H9 (cell line): ENCODE measurements at regions not wholly inside any gene's neighbourhood (a gene's known extent, or its start where the extent isn't known, plus 50 kb on each side); places are given as distances from the start of the nearest gene placed in this dataset.

Source experiments
- DNase-seq: peaks from one replicate; pipeline ENCODE4 v3.0.0-alpha.2; 2017
- H2AFZ ChIP-seq: one replicate; pipeline ENCODE4 v1.6.1; 2013; ENCODE audit warnings: mild to moderate bottlenecking, low read length, control low read depth, moderate library complexity
- H2AK5ac ChIP-seq: 2 replicates; pipeline ENCODE4 v1.6.1; 2013; ENCODE audit warnings: low read length, control low read depth, mixed read lengths; ENCODE audit not compliant: insufficient read length
- H2BK120ac ChIP-seq: one replicate; pipeline ENCODE4 v1.6.1; 2013; ENCODE audit warnings: low read depth, mild to moderate bottlenecking, low read length, control low read depth, inconsistent platforms; ENCODE audit not compliant: poor library complexity, severe bottlenecking
- H2BK12ac ChIP-seq: 2 replicates; pipeline ENCODE4 v1.6.1; 2013; ENCODE audit warnings: low read length, control low read depth, mixed read lengths, low read depth; ENCODE audit not compliant: insufficient read length
- H2BK15ac ChIP-seq: 2 replicates; pipeline ENCODE4 v1.6.1; 2013; ENCODE audit warnings: low read depth, low read length, control low read depth
- H2BK20ac ChIP-seq: one replicate; pipeline ENCODE4 v1.6.1; 2013; ENCODE audit warnings: low read depth, mild to moderate bottlenecking, low read length, control low read depth, inconsistent platforms; ENCODE audit not compliant: poor library complexity, severe bottlenecking
- H2BK5ac ChIP-seq: 2 replicates; pipeline ENCODE4 v1.6.1; 2013; ENCODE audit warnings: low read length, control low read depth, mixed read lengths; ENCODE audit not compliant: insufficient read length
- H3K14ac ChIP-seq: 2 replicates; pipeline ENCODE4 v1.6.1; 2013; ENCODE audit warnings: low read length, control low read depth; ENCODE audit not compliant: insufficient read depth
- H3K18ac ChIP-seq: 2 replicates; pipeline ENCODE4 v1.6.1; 2013; ENCODE audit warnings: low read depth, mild to moderate bottlenecking, mixed read lengths, low read length, control low read depth; ENCODE audit not compliant: insufficient read length
- H3K23ac ChIP-seq: 2 replicates; pipeline ENCODE4 v1.6.1; 2013; ENCODE audit warnings: low read length, control low read depth, mixed read lengths, low read depth; ENCODE audit not compliant: insufficient read length
- H3K23me2 ChIP-seq: 2 replicates; pipeline ENCODE4 v1.6.1; 2013; ENCODE audit warnings: low read depth, mild to moderate bottlenecking, mixed read lengths, low read length, control low read depth; ENCODE audit not compliant: insufficient read length, poor library complexity, severe bottlenecking
- H3K27ac ChIP-seq: 2 replicates; pipeline ENCODE4 v1.5.1; 2013; ENCODE audit warnings: low read length, control low read depth, mixed read lengths, low read depth; ENCODE audit not compliant: insufficient read length
- H3K27me3 ChIP-seq: 2 replicates; pipeline ENCODE4 v1.6.1; 2013; ENCODE audit warnings: low read length, control low read depth, inconsistent platforms; ENCODE audit not compliant: insufficient read depth
- H3K4ac ChIP-seq: 2 replicates; pipeline ENCODE4 v1.6.1; 2013; ENCODE audit warnings: low read depth, mild to moderate bottlenecking, control low read depth, inconsistent platforms, low read length, moderate library complexity
- H3K4me1 ChIP-seq: 2 replicates; pipeline ENCODE4 v1.6.1; 2013; ENCODE audit warnings: low read length, control low read depth, inconsistent platforms; ENCODE audit not compliant: insufficient read depth
- H3K4me2 ChIP-seq: 2 replicates; pipeline ENCODE4 v1.6.1; 2013; ENCODE audit warnings: low read length, control low read depth, mixed read lengths; ENCODE audit not compliant: insufficient read length, insufficient read depth
- H3K56ac ChIP-seq: 2 replicates; pipeline ENCODE4 v1.6.1; 2013; ENCODE audit warnings: low read depth, mild to moderate bottlenecking, mixed read lengths, low read length, control low read depth; ENCODE audit not compliant: insufficient read length
- H3K79me1 ChIP-seq: 2 replicates; pipeline ENCODE4 v1.6.1; 2013; ENCODE audit warnings: low read depth, mild to moderate bottlenecking, moderate library complexity, low read length, control low read depth, inconsistent platforms; ENCODE audit not compliant: insufficient read depth, poor library complexity, severe bottlenecking
- H3K79me2 ChIP-seq: 2 replicates; pipeline ENCODE4 v1.6.1; 2013; ENCODE audit warnings: low read length, control low read depth, inconsistent platforms; ENCODE audit not compliant: insufficient read depth
- H3K9ac ChIP-seq: 2 replicates; pipeline ENCODE4 v1.6.1; 2013; ENCODE audit warnings: low read length, control low read depth, mixed read lengths; ENCODE audit not compliant: insufficient read length; ENCODE audit errors: extremely low read depth
- H3K9me3 ChIP-seq: one replicate; pipeline ENCODE4 v1.6.1; 2013; ENCODE audit warnings: low read depth, low read length, inconsistent platforms; ENCODE audit not compliant: control insufficient read depth
- H3T11ph ChIP-seq: one replicate; pipeline ENCODE4 v1.6.1; 2013; ENCODE audit warnings: mild to moderate bottlenecking, low read length, control low read depth, inconsistent platforms
- H4K20me1 ChIP-seq: one replicate; pipeline ENCODE4 v1.6.1; 2013; ENCODE audit not compliant: control insufficient read depth, insufficient read length, insufficient read depth
- H4K5ac ChIP-seq: 2 replicates; pipeline ENCODE4 v1.6.1; 2013; ENCODE audit warnings: low read depth, mild to moderate bottlenecking, mixed read lengths, low read length, control low read depth; ENCODE audit not compliant: insufficient read length
- H4K8ac ChIP-seq: replicated peaks from 2 replicates; pipeline ENCODE4 v1.6.1; 2013; ENCODE audit warnings: low read length, control low read depth, mixed read lengths, low read depth; ENCODE audit not compliant: insufficient read length
- H4K91ac ChIP-seq: 2 replicates; pipeline ENCODE4 v1.6.1; 2013; ENCODE audit warnings: low read depth, mild to moderate bottlenecking, moderate library complexity, mixed read lengths, low read length, control low read depth; ENCODE audit not compliant: insufficient read length
- H3K27ac Mint-ChIP-seq, 3 experiments: 2 replicates in 2 of 3; 3 replicates in 1 of 3; pipeline ENCODE4 v1.8.0; 2020 to 2021; ENCODE audit warnings: mixed read lengths in 3 of 3, mild to moderate bottlenecking in 1 of 3, moderate library complexity in 1 of 3
- H3K27me3 Mint-ChIP-seq: 2 replicates; pipeline ENCODE4 v1.8.0; 2021; ENCODE audit warnings: low read depth, mild to moderate bottlenecking, moderate library complexity, mixed read lengths
- H3K36me3 Mint-ChIP-seq, 3 experiments: 2 replicates in 2 of 3; 3 replicates in 1 of 3; pipeline ENCODE4 v1.8.0; 2020 to 2021; ENCODE audit warnings: low read depth in 3 of 3, mixed read lengths in 3 of 3; ENCODE audit not compliant: insufficient read depth in 1 of 3
- H3K4me1 Mint-ChIP-seq, 2 experiments: 2 replicates each; pipeline ENCODE4 v1.8.0; 2020; ENCODE audit warnings: mixed read lengths in 2 of 2
- H3K4me3 Mint-ChIP-seq, 2 experiments: 2 replicates in 1 of 2; 3 replicates in 1 of 2; pipeline ENCODE4 v1.8.0; 2020 to 2021; ENCODE audit warnings: mild to moderate bottlenecking in 2 of 2, mixed read lengths in 2 of 2, moderate library complexity in 1 of 2
- H3K9me3 Mint-ChIP-seq, 2 experiments: 2 replicates in 1 of 2; 3 replicates in 1 of 2; pipeline ENCODE4 v1.8.0; 2020; ENCODE audit warnings: mild to moderate bottlenecking in 2 of 2, mixed read lengths in 2 of 2, moderate library complexity in 1 of 2
- WGBS: extraction: QIAGEN DNeasy Blood & Tissue Kit; methylation state at CpG from one replicate; pipeline ENCODE4 v1.1.7; 2013; ENCODE audit warnings: missing lambda C conversion rate, low lambda C conversion rate, mixed read lengths; ENCODE audit not compliant: insufficient read length; ENCODE audit errors: extremely low coverage; 5-methylcytosine and 5-hydroxymethylcytosine counted together
- TF ChIP-seq, protein P1 (sequence below): fragments of 200-600 bp; sonication (generic); conservative IDR thresholded peaks from 3 replicates; pipeline ENCODE4 v1.8.0; 2021; ENCODE audit warnings: antibody characterized with exemption, mild to moderate bottlenecking

DNA sequence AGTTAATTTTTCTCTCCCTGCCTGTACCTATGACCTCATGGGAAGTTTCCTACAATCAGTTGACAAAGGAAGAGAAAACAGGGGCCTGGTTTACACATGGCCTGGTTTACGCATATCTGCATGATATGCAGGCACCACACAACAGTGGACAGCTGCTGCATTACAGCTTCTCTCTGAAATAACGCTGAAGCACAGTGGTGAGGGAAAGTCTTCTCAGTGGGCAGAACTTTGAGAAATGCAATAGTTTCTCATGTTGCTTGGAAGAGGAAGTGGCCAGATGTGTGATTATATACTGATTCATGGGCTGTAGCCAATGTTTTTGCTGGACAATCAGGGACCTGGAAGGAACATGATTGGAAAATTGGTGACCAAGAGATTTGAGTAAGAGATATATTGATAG, 324.1 kb upstream of the GOT2 start:
- H3K18ac ChIP-seq: no peak overlapping the region
- H4K5ac ChIP-seq: no peak overlapping the region
- no CpG with 5 or more reads among the region's 2 CpGs for WGBS
- H3K14ac ChIP-seq: no peak overlapping the region
- H3K79me1 ChIP-seq: no peaks in the 10 kb centered on the region
- no peak overlapping the region for H3K4me2 ChIP-seq
- no peak overlapping the region for H2BK5ac ChIP-seq
- H3K27ac ChIP-seq: no peak overlapping the region
- H2BK120ac ChIP-seq: no peak overlapping the region
- no peak overlapping the region for H3T11ph ChIP-seq
- no peak overlapping the region for H3K9ac ChIP-seq
- no peaks in the 10 kb centered on the region for H3K9me3 Mint-ChIP-seq
- H3K27me3 Mint-ChIP-seq: peaks cover 1% of the 10 kb centered on the region; the same call in 1 of the 2 replicates
- H3K23ac ChIP-seq: no peak overlapping the region
- no peak overlapping the region for H3K4me3 Mint-ChIP-seq
- TF ChIP-seq, protein P1, sequence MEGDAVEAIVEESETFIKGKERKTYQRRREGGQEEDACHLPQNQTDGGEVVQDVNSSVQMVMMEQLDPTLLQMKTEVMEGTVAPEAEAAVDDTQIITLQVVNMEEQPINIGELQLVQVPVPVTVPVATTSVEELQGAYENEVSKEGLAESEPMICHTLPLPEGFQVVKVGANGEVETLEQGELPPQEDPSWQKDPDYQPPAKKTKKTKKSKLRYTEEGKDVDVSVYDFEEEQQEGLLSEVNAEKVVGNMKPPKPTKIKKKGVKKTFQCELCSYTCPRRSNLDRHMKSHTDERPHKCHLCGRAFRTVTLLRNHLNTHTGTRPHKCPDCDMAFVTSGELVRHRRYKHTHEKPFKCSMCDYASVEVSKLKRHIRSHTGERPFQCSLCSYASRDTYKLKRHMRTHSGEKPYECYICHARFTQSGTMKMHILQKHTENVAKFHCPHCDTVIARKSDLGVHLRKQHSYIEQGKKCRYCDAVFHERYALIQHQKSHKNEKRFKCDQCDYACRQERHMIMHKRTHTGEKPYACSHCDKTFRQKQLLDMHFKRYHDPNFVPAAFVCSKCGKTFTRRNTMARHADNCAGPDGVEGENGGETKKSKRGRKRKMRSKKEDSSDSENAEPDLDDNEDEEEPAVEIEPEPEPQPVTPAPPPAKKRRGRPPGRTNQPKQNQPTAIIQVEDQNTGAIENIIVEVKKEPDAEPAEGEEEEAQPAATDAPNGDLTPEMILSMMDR: no peak
- H2BK12ac ChIP-seq: no peak overlapping the region
- H3K4me1 ChIP-seq: no peaks in the 10 kb centered on the region
- no peaks in the 10 kb centered on the region for H3K27me3 ChIP-seq
- H4K8ac ChIP-seq: no peak overlapping the region
- H3K4me1 Mint-ChIP-seq: no peaks in the 10 kb centered on the region
- H2AFZ ChIP-seq: no peak overlapping the region
- H3K9me3 ChIP-seq: no peaks in the 10 kb centered on the region
- no peak overlapping the region for H3K27ac Mint-ChIP-seq
- H2BK15ac ChIP-seq: no peak overlapping the region
- no peak overlapping the region for H3K4ac ChIP-seq
- DNase-seq: no peak
- no peak overlapping the region for H3K56ac ChIP-seq
- no peaks in the 10 kb centered on the region for H4K20me1 ChIP-seq
- H2BK20ac ChIP-seq: no peak overlapping the region
- no peaks in the 10 kb centered on the region for H3K23me2 ChIP-seq
- H3K79me2 ChIP-seq: no peaks in the 10 kb centered on the region
- H4K91ac ChIP-seq: no peak overlapping the region
- H3K36me3 Mint-ChIP-seq: no peaks in the 10 kb centered on the region
- H2AK5ac ChIP-seq: no peak overlapping the region
